PC-3 (cell line): ENCODE measurements at regions not wholly inside any gene's neighbourhood (a gene's known extent, or its start where the extent isn't known, plus 50 kb on each side); places are given as distances from the start of the nearest gene placed in this dataset.

ENCODE experiments used
- ATAC-seq: fragments of 200-7000 bp; cut with Tn5 transposase; 2 replicates; pipeline ENCODE4 v1.9.1; 2020; ENCODE audit warnings: mild to moderate bottlenecking, moderate library complexity
- BruUV-seq: library from RNA; stranded (reverse); fragments of 400-500 nt; replicated peaks from 2 replicates; lab custom pipeline; 2021; lab: Mats Ljungman, UMichigan
- CTCF ChIA-PET: fragments of 300-600 bp; sonication (Branson Sonifier 250); formaldehyde crosslinking; loops from one replicate; lab custom pipeline; 2022; ENCODE audit warnings: antibody characterized with exemption; lab: Charles Lee
- POLR2A ChIA-PET: fragments of 300-600 bp; sonication (Branson Sonifier 250); formaldehyde crosslinking; loops from one replicate; lab custom pipeline; 2022; ENCODE audit warnings: antibody characterized with exemption; ENCODE audit not compliant: unreplicated experiment; lab: Charles Lee
- DNase-seq: peaks from one replicate; pipeline ENCODE4 v3.0.0-alpha.2; 2015
- H2AFZ ChIP-seq: fragments of 300-600 bp; sonication (generic); 2 replicates; pipeline ENCODE4 v1.6.0; 2016; ENCODE audit warnings: antibody characterized with exemption, low read length
- H3F3A ChIP-seq: fragments of 300-600 bp; sonication (generic); one replicate; pipeline ENCODE4 v1.6.0; 2017; ENCODE audit warnings: antibody characterized with exemption, low read length, control low read depth, mild to moderate bottlenecking; ENCODE audit not compliant: unreplicated experiment
- H3K27ac ChIP-seq: fragments of 300-600 bp; sonication (generic); 2 replicates; pipeline ENCODE4 v1.5.1; 2016; ENCODE audit warnings: mild to moderate bottlenecking, low read length
- H3K27me3 ChIP-seq: fragments of 300-600 bp; sonication (generic); 2 replicates; pipeline ENCODE4 v1.6.1; 2016; ENCODE audit warnings: low read length, mixed read lengths
- H3K36me3 ChIP-seq: fragments of 300-600 bp; sonication (generic); 2 replicates; pipeline ENCODE4 v1.6.1; 2016; ENCODE audit warnings: low read depth, mixed run types, low read length, mixed read lengths
- H3K4me1 ChIP-seq: fragments of 300-600 bp; sonication (generic); 2 replicates; pipeline ENCODE4 v1.5.1; 2016; ENCODE audit warnings: low read length; ENCODE audit not compliant: insufficient read depth
- H3K4me2 ChIP-seq: fragments of 300-600 bp; sonication (generic); 2 replicates; pipeline ENCODE4 v1.6.0; 2016; ENCODE audit warnings: low read length
- H3K4me3 ChIP-seq: fragments of 300-600 bp; sonication (generic); 2 replicates; pipeline ENCODE4 v1.5.1; 2016; ENCODE audit warnings: mild to moderate bottlenecking, low read length, mixed read lengths
- H3K79me2 ChIP-seq: fragments of 300-600 bp; sonication (generic); 2 replicates; pipeline ENCODE4 v1.6.1; 2017; ENCODE audit warnings: low read length, mixed read lengths
- H3K9ac ChIP-seq: fragments of 300-600 bp; sonication (generic); 2 replicates; pipeline ENCODE4 v1.6.0; 2016; ENCODE audit warnings: mild to moderate bottlenecking, low read length
- H3K9me2 ChIP-seq: fragments of 300-600 bp; sonication (generic); replicated peaks from 2 replicates; pipeline ENCODE4 v1.6.1; 2016; ENCODE audit warnings: mixed run types, low read length, mixed read lengths
- H3K9me3 ChIP-seq: fragments of 300-600 bp; sonication (generic); 2 replicates; pipeline ENCODE4 v1.6.1; 2016; ENCODE audit warnings: low read length, mixed read lengths
- H4K20me1 ChIP-seq: fragments of 300-600 bp; sonication (generic); 2 replicates; pipeline ENCODE4 v1.6.1; 2016; ENCODE audit warnings: low read length, mixed read lengths
- EZH2 ChIP-seq: fragments of 300-600 bp; sonication (generic); IDR thresholded peaks from one replicate; pipeline ENCODE4 v1.6.1; 2017; ENCODE audit warnings: antibody characterized with exemption, mild to moderate bottlenecking, low read length; ENCODE audit not compliant: unreplicated experiment
- EZH2phosphoT487 ChIP-seq: fragments of 300-600 bp; sonication (generic); IDR thresholded peaks from 2 replicates; pipeline ENCODE4 v1.6.1; 2018; ENCODE audit warnings: mild to moderate bottlenecking, antibody characterized with exemption, low read length, borderline replicate concordance
- intact Hi-C: fragments of 100-400 bp; cut with micrococcal nuclease; formaldehyde crosslinking; loops from 2 replicates; pipeline ENCODE4 v1.9.0; 2023
- TF ChIP-seq, protein P1 (sequence below): fragments of 300-600 bp; sonication (generic); conservative IDR thresholded peaks from 2 replicates; pipeline ENCODE4 v1.5.1; 2017; ENCODE audit warnings: antibody characterized with exemption, low read depth, mild to moderate bottlenecking, low read length

DNA sequence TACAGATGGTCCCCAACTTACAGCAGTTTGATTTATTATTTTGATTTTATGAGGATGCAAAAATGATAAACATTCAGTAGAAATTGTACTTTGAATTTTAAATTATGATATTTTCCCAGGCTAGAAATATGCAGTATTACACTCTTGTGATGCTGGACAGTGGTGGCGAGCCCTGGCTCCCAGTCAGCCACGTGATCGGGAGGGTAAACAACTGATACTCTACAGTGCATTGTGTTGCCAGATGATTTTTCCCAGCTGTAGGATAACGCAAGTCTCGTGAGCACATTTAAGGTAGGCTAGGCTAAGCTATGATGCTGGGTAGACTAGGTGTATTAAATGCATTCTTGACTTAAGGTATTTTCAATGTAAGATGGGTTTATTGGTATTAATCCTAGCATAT lies 865.2 kb downstream of the SORCS3 start:
- Histone ChIP-seq H3F3A (no peaks in the 10 kb centered on the region), H4K20me1 (no peaks in the 10 kb centered on the region), H3K4me3 (no peak overlapping the region), H3K4me1 (no peaks in the 10 kb centered on the region), H2AFZ (no peak overlapping the region), H3K27ac (no peak overlapping the region), H3K9me2 (no peaks in the 10 kb centered on the region), H3K27me3 (no peaks in the 10 kb centered on the region), H3K79me2 (no peaks in the 10 kb centered on the region), H3K9ac (no peak overlapping the region), H3K9me3 (no peaks in the 10 kb centered on the region), H3K36me3 (no peaks in the 10 kb centered on the region), H3K4me2 (no peak overlapping the region)
- no peak for ATAC-seq
- POLR2A ChIA-PET = no interaction called here
- CTCF ChIA-PET = no interaction called here
- TF ChIP-seq EZH2phosphoT487 (no peak), EZH2 (no peak)
- TF ChIP-seq, protein P1, sequence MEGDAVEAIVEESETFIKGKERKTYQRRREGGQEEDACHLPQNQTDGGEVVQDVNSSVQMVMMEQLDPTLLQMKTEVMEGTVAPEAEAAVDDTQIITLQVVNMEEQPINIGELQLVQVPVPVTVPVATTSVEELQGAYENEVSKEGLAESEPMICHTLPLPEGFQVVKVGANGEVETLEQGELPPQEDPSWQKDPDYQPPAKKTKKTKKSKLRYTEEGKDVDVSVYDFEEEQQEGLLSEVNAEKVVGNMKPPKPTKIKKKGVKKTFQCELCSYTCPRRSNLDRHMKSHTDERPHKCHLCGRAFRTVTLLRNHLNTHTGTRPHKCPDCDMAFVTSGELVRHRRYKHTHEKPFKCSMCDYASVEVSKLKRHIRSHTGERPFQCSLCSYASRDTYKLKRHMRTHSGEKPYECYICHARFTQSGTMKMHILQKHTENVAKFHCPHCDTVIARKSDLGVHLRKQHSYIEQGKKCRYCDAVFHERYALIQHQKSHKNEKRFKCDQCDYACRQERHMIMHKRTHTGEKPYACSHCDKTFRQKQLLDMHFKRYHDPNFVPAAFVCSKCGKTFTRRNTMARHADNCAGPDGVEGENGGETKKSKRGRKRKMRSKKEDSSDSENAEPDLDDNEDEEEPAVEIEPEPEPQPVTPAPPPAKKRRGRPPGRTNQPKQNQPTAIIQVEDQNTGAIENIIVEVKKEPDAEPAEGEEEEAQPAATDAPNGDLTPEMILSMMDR = no peak
- no peak for DNase-seq
- BruUV-seq = no TSS peak
- intact Hi-C loops = no loop called here

DNA sequence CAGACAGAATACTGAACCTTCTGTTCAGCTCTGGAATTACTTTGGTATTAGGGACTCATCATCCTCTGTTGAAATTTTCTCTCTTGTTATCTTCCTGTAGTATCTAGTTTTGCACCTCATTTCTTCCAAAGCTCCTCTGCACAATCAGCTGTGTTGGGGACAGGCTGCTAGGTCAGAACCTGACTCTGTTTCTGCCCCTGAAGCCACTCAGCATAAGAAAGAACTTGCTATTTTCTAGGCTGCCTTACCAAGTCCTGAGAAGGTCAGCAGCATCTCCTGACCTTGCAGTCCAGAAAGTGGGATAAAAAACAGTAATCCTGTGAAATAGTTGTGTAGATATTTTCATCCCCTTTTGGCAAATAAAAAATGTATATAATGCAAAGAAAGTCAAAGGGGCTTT lies 862.6 kb downstream of the SORCS3 start:
- no peaks in the 10 kb centered on the region for H3F3A ChIP-seq
- H3K79me2 ChIP-seq = no peaks in the 10 kb centered on the region
- no peaks in the 10 kb centered on the region for H3K9me3 ChIP-seq
- H4K20me1 ChIP-seq = no peaks in the 10 kb centered on the region
- no peak overlapping the region for H2AFZ ChIP-seq
- no peaks in the 10 kb centered on the region for H3K9me2 ChIP-seq
- TF ChIP-seq, protein P1 = no peak
- TF ChIP-seq EZH2 (no peak), EZH2phosphoT487 (no peak)
- no TSS peak for BruUV-seq
- H3K4me1 ChIP-seq = no peaks in the 10 kb centered on the region
- ChIA-PET CTCF (no interaction called here), POLR2A (no interaction called here)
- no peak overlapping the region for H3K27ac ChIP-seq
- H3K9ac ChIP-seq = no peak overlapping the region
- intact Hi-C loops = no loop called here
- H3K36me3 ChIP-seq = no peaks in the 10 kb centered on the region
- no peaks in the 10 kb centered on the region for H3K27me3 ChIP-seq
- ATAC-seq (no peak), DNase-seq (no peak)
- no peak overlapping the region for H3K4me2 ChIP-seq
- H3K4me3 ChIP-seq = no peak overlapping the region

DNA sequence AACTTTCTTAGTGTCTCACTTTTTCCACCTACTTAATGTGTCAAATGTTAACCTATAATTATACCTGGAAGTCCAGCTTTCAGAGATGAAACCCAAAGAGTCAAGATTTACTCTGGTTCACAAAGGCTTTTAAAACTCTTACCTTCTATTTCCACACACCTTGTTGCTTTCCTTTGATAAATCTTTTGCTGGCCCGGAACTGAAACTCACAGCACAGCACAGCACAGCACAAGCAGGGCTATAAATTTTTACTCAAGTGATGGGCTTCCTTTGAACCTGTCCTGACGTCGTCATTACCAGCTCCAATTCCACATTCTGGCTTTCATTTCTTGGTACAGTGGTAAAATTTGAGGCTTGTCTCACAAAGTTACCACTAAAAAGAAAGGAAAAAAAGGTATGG lies 861.0 kb downstream of the SORCS3 start:
- Histone ChIP-seq H4K20me1 (no peaks in the 10 kb centered on the region), H3F3A (no peaks in the 10 kb centered on the region), H3K9me3 (no peaks in the 10 kb centered on the region), H3K79me2 (no peaks in the 10 kb centered on the region), H3K4me3 (no peak overlapping the region), H3K4me2 (no peak overlapping the region), H3K4me1 (no peaks in the 10 kb centered on the region), H3K36me3 (no peaks in the 10 kb centered on the region), H3K27ac (no peak overlapping the region), H3K9me2 (no peaks in the 10 kb centered on the region), H2AFZ (no peak overlapping the region), H3K27me3 (no peaks in the 10 kb centered on the region), H3K9ac (no peak overlapping the region)
- CTCF ChIA-PET = no interaction called here
- DNase-seq (no peak), ATAC-seq (no peak)
- POLR2A ChIA-PET = no interaction called here
- TF ChIP-seq EZH2 (no peak), EZH2phosphoT487 (no peak)
- TF ChIP-seq, protein P1 = no peak
- no TSS peak for BruUV-seq
- intact Hi-C loops = no loop called here
